SK-N-SH (cell line): ENCODE measurements at regions not wholly inside any gene's neighbourhood (a gene's known extent, or its start where the extent isn't known, plus 50 kb on each side); places are given as distances from the start of the nearest gene placed in this dataset.

Experiments
- CTCF ChIP-seq: fragments of 200-600 bp; sonication (generic); IDR thresholded peaks from 2 replicates; pipeline ENCODE4 v1.6.1; 2017; ENCODE audit warnings: antibody characterized with exemption, mild to moderate bottlenecking, moderate library complexity
- EP300 ChIP-seq, 2 experiments: IDR thresholded peaks; 2 replicates each; pipeline versions ENCODE4 v1.4.0 to v1.6.1; 2012; ENCODE audit warnings: borderline replicate concordance in 1 of 2, low read depth in 1 of 2, low read length in 1 of 2
- FOXJ3 ChIP-seq: sonication (generic); formaldehyde crosslinking; IDR thresholded peaks from 2 replicates; pipeline ENCODE4 v1.5.1; 2020; ENCODE audit warnings: mild to moderate bottlenecking, missing genetic modification reagents
- FOXM1 ChIP-seq: IDR thresholded peaks from 2 replicates; pipeline ENCODE4 v1.4.0; 2012; ENCODE audit warnings: low read depth, mild to moderate bottlenecking
- GATA2 ChIP-seq: sonication (generic); formaldehyde crosslinking; IDR thresholded peaks from 2 replicates; pipeline ENCODE4 v1.5.0; 2020; ENCODE audit warnings: mild to moderate bottlenecking, missing genetic modification reagents
- RAD21 ChIP-seq: IDR thresholded peaks from 2 replicates; pipeline ENCODE4 v1.6.1; 2012; ENCODE audit warnings: mild to moderate bottlenecking, low read length
- SIN3A ChIP-seq: IDR thresholded peaks from 2 replicates; pipeline ENCODE4 v1.6.1; 2012; ENCODE audit warnings: low read depth, mild to moderate bottlenecking, low read length, moderate library complexity, borderline replicate concordance
- TCF12 ChIP-seq: IDR thresholded peaks from 2 replicates; pipeline ENCODE4 v1.4.0; 2012
- TEAD4 ChIP-seq: IDR thresholded peaks from 2 replicates; pipeline ENCODE4 v1.4.0; 2012; ENCODE audit warnings: mild to moderate bottlenecking, borderline replicate concordance; ENCODE audit not compliant: insufficient read depth
- YY1 ChIP-seq: IDR thresholded peaks from 2 replicates; pipeline ENCODE4 v1.4.0; 2012; ENCODE audit warnings: low read depth, mild to moderate bottlenecking
- ZBTB33 ChIP-seq: IDR thresholded peaks from 2 replicates; pipeline ENCODE4 v1.4.0; 2012; ENCODE audit warnings: low read depth, borderline replicate concordance
- TF ChIP-seq, protein P1 (sequence below): IDR thresholded peaks from 2 replicates; pipeline ENCODE4 v1.6.1; 2012; ENCODE audit warnings: mild to moderate bottlenecking, low read depth, low read length, moderate library complexity
- TF ChIP-seq, protein P2 (sequence below): IDR thresholded peaks from 2 replicates; pipeline ENCODE4; 2012

- TF ChIP-seq SIN3A (no peak), EP300 (IDR thresholded peaks at IDR 0.05; ENCODE audit: borderline replicate concordance in 1 of 2, low read depth in 1 of 2, low read length in 1 of 2) (no peak), GATA2 (no peak), CTCF (no peak; the same call in 1 of the 2 replicates), FOXJ3 (CRISPR knock-in tag) (no peak), RAD21 (no peak), ZBTB33 (no peak), FOXM1 (no peak), TCF12 (no peak), TEAD4 (no peak), YY1 (no peak)
- TF ChIP-seq, protein P1, sequence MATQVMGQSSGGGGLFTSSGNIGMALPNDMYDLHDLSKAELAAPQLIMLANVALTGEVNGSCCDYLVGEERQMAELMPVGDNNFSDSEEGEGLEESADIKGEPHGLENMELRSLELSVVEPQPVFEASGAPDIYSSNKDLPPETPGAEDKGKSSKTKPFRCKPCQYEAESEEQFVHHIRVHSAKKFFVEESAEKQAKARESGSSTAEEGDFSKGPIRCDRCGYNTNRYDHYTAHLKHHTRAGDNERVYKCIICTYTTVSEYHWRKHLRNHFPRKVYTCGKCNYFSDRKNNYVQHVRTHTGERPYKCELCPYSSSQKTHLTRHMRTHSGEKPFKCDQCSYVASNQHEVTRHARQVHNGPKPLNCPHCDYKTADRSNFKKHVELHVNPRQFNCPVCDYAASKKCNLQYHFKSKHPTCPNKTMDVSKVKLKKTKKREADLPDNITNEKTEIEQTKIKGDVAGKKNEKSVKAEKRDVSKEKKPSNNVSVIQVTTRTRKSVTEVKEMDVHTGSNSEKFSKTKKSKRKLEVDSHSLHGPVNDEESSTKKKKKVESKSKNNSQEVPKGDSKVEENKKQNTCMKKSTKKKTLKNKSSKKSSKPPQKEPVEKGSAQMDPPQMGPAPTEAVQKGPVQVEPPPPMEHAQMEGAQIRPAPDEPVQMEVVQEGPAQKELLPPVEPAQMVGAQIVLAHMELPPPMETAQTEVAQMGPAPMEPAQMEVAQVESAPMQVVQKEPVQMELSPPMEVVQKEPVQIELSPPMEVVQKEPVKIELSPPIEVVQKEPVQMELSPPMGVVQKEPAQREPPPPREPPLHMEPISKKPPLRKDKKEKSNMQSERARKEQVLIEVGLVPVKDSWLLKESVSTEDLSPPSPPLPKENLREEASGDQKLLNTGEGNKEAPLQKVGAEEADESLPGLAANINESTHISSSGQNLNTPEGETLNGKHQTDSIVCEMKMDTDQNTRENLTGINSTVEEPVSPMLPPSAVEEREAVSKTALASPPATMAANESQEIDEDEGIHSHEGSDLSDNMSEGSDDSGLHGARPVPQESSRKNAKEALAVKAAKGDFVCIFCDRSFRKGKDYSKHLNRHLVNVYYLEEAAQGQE, result no peak
- TF ChIP-seq, protein P2, sequence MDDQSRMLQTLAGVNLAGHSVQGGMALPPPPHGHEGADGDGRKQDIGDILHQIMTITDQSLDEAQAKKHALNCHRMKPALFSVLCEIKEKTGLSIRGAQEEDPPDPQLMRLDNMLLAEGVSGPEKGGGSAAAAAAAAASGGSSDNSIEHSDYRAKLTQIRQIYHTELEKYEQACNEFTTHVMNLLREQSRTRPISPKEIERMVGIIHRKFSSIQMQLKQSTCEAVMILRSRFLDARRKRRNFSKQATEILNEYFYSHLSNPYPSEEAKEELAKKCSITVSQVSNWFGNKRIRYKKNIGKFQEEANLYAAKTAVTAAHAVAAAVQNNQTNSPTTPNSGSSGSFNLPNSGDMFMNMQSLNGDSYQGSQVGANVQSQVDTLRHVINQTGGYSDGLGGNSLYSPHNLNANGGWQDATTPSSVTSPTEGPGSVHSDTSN, result no peak
Observed at GRCh38 chr1:80164150-80164549, 1157.6 kb upstream of the ADGRL4 start.
